HG02759 (cell line): ENCODE measurements at regions not wholly inside any gene's neighbourhood (a gene's known extent, or its start where the extent isn't known, plus 50 kb on each side); places are given as distances from the start of the nearest gene placed in this dataset.
"Not testable (repeated sequence)": the region's sequence is repeated elsewhere in the genome, so short reads cannot be mapped to it uniquely, and the experiment has no call there.

Experiments used
- ATAC-seq: cut with Tn5 transposase; IDR thresholded peaks from one replicate; pipeline ENCODE4 v1.9.1; 2021; ENCODE audit warnings: mild to moderate bottlenecking, moderate library complexity; ENCODE audit not compliant: unreplicated experiment

DNA sequence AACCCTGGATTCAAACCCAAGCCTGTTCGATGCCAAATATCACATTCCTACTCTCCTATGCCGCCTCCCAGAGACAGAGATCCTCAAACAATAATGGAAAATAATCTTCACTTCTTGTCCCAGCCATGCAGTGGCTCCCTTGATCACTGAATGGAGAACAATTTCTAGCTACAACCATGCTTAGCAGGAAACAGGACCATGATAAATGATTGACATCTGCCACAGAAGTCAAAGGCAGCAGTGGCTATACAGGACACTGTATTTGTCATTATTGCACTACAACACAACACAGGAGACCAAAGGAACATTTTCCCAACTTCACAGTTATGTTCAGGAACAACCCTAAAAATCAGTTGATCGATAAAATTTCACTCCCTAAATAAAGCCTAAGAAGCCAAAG lies 243.3 kb upstream of the SLC7A11 start:
- ATAC-seq: no peak

DNA sequence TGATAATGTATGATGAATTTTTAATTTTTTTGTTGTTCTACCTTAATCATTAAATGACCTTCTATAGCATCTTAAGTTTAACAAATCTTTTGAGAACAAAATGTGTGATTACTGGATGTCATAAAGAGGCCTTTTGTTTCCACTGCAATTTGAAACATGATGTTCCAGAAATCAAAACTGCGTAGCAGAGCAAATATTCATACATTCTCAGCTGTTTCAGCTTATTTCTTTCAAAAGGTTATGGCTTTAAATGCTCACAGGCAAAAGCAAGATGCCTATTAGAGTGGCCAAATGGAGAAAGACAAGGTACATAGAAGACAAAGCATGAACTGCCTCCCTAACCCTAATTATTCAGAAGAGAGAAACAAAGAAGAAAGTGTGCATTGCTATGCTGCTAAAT lies 233.0 kb upstream of the SLC7A11 start:
- ATAC-seq: no peak

DNA sequence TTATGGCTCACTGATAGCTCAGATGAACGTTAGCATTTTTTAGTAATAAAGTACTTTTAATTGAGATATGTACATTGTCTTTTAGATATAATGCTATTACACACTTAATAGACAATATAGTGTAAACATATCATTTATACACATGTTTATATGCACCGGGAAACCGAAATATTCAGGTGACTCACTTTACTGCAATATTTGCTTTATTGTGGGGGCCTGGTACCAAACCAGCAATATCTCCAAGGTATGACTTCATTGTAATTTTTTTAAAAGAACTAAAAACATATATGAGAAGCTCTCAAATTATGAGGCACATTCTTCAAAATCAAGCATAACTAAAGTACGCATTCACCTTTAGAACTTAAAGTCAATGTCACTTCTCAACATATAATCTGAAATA lies 231.2 kb upstream of the SLC7A11 start:
- no peak for ATAC-seq

DNA sequence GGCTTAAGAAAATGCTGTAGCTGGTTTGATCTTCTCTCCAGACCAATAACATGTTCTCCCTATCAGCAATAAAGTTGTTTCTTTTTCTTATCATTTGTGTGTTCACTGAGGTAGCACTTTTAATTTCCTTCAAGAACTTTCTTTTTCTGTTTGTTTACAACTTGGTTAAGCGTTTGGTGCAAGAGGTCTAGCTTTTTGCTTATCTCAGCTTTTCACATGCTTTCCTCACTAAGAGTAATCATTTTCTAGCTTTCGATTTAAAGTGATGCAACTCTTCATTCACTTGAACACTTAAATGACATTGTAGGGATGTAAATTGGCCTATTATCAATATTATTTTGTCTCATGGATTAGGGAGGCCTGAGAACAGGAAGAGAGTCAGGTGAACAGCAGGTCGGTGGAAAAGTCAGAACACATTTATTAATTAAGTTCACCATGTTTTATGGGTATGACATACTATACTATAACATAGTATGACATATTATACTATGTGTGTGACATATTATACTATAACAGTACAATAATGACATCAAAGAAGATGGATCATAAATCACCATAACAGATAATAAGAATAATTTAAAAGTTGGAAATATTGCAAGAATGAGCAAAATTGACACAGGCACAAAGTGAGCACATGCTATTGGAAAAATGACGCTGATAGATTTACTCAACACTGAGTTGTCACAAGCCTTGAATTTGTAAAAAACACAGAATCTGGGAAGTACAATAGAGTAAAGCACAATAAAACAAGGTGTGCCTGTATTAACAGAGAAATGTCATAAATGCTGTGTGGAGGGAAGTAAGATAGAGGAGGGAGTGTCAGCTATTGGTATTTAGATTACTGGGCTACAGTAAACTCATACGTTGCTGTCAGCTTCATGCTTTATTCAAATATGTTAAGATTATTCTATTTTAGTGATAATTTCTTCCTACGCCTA lies 218.6 kb upstream of the SLC7A11 start:
- no peak for ATAC-seq

DNA sequence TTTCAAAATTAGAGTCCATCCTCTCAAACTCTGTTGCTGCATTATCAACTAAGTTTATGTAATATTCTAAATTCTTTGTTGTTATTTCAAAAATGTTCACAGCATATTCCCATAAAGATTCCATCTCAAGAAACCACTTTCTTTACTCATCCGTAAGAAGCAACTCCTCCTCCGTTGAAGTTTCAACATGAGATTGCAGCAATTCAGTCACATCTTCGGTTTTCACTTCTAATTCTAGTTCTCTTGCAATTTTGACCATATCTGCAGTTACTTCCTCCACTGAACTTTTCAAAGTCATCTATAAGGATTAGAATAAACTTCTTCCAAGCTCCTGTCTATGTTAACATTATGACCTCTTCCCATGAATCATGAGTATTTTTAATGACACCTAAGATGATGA lies 216.6 kb upstream of the SLC7A11 start:
- ATAC-seq: no peak

DNA sequence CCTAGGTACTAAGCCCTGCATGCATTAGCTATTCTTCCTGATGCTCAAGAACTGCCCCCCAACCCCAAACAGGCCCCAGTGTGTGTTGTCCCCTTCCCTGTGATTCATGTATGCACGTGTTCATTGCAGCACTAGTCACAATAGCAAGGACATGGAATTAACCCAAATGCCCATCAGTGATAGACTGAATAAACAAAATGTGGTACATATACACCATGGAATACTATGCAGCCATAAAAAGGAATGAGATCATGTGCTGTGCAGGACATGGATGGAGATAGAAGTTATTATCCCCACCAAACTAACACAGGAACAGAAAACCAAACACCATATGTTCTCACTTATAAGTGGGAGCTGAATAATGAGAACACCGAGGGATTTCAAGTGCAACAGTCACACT lies 214.2 kb upstream of the SLC7A11 start:
- ATAC-seq: not testable (repeated sequence)

DNA sequence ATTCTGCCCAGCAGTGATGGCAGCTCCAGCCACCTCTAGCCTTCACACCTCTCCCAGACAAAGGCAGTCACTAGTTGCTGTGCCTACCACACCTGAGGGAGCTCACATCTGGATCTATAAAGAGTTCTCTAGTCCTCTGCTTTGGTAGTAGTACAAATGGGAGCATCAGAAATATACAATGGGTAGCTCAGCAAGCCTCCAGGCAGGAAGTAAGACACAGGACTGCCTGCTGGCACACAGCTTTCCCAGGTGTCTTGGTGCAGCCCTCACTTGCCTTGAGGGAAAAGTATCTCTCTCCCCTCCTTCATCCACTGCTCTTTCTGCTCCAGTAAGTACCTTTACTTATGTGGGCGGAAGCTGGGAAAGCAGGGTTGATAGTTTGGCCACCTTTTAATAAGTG lies 212.9 kb upstream of the SLC7A11 start:
- ATAC-seq: no peak

DNA sequence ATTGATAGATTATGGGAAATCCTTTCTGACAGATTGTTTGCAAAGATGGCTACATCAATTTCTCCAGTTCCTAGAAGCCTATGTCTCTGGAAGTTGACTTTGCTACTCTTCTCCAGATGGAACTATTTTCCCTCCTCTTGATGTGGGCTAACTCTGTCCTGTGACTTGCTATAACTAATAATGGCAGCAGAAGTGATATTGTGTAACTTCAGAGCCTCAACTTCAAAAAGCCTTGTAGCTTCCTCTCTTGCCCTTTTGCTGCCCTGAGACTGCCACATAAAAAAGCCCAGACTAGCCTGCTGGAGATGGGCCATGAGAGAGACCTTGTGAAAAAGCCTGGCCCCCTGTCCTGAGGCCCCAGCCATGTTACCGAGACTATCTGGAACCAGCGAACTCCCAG lies 210.7 kb upstream of the SLC7A11 start:
- ATAC-seq: no peak

DNA sequence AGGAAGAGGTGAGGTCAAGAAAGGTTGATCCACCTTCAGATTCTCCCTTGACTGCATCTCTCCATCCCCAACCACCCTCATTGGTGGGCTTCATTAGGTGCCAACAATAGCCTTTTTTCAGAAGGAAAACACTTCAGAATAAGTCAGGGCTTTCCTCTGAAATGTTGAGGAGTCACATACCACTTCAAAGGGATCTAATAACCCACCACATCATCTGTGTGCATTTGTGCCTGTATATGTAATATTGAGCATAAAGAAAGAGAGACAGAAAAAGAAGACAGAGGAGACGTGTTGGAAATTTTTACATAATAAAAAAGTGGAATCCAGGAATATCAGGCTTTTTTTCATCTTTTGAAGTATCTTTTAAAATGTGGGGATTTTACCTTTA lies 209.1 kb upstream of the SLC7A11 start:
- no peak for ATAC-seq

DNA sequence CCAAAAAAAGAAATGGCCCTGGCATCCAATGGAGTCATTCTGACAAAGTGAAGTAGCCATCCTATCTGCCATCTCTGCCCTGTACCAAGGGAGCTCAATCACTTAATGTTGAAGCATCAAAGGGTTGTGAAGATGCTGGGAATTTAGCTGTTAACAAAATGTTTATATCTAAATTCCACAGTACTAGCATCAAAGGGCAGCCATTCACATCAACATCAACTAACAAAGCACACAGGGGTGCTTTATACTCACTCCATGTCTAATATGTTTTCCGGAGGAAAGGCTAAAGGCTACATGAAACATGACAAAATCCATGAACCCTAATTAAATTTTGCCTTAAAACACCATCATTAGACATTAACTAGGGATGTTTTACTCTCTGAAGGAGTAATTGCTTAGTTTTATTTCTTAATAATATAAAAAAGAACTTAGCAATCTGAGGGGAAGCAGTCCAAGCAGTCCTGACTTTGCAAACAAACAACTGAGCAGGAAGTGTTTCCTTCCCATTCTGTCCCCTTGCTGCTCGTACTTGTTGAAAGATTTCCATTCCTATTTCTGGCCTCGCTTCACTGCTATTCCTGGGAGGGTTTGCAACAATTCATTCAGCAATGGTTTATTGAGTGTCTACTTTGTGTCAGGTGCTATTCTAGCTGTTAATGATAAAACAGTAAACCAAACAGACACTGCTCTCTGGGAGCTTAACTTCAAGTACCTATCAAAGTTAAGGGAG lies 208.6 kb upstream of the SLC7A11 start:
- ATAC-seq: no peak

DNA sequence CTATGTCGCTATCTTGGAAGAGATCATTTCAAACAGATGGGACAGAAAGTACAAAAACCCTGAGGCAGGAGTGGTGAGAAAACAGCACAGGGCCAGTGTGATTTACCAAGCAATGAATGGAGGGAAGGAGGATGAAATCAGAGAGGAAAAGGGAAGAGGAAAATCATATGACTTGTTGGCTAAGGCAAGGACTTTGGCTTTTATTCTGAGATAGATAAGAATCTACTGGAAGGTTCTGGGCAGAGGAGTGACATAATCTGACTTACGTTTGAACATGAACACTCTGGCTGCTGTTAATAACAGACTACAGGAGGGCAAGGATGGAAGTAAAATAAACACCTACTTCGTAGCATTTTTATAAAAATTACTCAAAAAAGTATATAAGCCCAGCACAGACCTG lies 207.8 kb upstream of the SLC7A11 start:
- ATAC-seq: no peak

DNA sequence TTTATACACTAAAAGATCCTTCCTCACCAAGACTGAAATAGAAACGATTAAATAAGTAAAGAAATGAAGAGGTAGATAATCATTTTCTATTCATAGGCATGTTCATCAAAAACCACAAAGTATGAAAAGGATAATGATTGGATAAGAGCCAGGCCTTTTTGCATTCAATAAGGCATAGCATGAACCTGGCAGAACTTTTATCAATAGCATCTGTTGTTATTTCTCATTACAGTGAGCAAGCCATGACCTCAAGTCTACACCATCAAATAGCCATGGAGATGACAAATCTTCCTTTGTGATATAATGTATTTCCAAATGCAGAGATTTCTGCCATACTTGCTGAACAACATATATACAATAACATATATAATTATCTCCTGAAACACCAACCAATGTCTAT lies 206.0 kb upstream of the SLC7A11 start:
- no peak for ATAC-seq

DNA sequence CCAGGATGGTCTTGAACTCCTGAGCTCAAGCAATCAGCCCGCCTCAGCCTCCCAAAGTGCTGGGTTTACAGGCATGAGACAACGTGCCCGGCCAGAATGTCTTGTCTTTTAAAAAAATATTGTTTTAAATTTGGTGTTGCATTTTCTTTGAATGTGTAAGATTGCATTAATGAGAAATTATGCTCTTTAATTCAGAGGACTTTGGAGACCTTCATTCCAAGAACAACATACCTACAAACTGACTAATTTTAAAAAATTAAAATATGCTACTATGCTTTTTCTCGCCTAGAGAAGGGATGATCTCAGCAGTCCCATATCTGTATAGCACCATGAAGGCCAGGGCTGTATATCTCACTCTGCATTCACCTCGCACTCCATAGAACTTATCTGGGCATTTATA lies 204.3 kb upstream of the SLC7A11 start:
- no peak for ATAC-seq

DNA sequence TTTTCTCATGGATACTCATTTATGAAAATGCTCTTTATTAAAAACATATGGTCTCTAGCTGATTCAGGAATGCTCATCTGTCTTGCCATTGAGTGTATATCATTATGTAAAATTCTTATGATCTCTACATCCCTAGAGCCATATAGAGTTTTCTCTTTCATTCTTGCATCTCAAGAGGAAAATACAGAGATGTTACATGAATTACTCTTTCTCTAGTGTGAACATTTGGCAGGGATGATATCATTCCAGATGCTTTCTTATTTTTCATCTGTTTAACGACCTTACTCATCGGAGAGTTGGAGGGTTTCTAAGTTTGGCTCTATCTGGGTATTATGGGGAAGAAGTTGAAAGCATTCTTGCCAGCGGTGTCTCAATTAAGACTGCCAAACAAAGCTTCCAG lies 202.9 kb upstream of the SLC7A11 start:
- no peak for ATAC-seq

DNA sequence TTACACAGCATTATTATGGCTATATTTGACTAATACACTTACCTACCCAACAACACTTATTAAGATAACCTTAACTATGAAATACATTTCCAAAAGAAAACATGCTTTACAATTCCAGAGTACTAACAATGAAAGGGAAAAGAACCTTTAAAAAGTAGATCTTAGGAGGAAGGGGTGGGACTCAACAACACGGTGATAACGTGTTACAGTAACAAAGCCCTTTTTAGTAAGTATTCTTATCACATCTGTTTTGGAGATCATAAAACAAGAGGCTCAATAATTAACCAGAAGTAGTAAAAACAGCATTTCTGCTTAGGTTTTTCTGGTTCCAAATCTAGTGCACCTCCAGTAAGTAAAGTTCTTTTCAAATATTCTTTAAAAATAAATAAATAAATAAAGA lies 202.1 kb upstream of the SLC7A11 start:
- ATAC-seq: no peak

DNA sequence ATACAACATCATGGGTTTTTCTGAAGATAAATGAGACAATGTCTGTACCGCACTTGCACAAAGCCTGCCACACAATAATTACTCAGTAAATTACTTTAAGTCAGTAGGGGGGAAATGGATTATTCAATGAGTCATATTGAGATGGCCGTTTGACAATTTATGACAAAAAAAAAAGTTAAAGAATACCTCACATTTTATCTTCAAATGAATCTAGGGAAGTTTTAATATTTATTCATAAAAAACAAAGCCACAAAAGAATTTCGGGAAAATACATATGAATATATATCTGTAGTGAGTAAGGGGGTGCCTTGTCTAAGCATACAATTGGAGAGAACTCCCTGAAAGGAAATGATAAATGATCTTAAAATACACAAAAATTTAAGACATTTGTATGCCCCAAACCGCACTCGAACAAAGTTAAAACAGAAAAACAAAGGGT lies 197.0 kb upstream of the SLC7A11 start:
- no peak for ATAC-seq

DNA sequence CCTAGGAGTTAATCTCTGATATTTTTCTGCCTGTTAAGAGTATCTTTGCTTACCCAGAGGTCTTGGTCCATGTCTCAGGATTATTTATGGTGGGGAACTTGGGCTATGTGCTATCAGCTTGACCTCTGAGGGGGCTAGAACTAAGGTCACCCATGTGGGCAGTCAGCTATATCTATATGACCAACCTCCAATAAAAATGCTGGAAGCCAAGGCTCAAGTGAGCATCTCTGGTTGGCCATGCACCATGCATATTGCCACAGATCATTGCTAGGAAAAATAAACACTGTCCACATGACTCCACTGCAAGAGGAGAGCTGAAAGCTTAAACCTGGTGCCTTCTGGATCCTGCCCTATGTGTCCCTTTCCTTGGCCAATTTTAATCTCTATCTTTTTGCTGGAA lies 196.5 kb upstream of the SLC7A11 start:
- ATAC-seq: no peak

DNA sequence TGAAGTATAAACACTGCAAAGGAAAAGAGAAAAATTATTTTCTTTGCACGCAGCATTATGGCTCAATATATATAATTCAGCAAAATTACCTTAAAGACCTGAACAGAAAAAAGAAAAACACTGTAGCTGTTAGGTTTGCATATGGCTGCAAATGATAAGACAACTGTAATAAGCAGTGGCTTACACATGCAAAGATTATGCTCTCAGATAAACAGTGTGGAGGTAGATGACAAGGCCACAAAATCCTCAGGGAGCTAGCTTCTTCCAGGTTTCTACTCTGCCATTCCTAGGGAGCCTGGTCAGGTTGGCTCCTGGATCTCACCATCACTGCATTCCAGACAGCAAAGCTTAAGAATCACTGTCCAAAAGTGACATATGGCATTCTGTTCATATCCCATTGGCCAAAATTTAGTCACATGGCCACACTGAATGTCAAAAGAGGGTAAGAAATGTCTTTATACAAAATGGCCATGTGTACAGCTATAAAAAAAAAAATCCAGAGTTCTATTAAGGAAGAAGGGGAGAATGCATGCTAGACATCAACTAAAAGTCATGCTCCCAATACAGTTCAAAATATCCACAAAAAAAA lies 195.2 kb upstream of the SLC7A11 start:
- ATAC-seq: no peak

DNA sequence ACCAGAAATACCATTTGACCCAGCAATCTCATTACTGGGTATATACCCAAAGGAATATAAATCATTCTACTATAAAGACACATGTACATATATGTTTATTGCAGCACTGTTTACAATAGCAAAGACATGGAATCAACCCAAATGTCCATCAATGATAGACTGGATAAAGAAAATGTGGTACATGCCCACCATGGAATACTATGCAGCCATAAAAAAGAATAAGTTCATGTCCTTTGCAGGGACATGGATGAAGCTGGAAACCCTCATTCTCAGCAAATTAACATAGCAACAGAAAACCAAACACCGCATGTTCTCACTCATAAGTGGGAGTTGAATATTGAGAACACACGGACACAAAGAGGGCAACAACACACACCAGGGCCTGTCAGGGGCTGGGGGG lies 193.6 kb upstream of the SLC7A11 start:
- not testable (repeated sequence) for ATAC-seq

DNA sequence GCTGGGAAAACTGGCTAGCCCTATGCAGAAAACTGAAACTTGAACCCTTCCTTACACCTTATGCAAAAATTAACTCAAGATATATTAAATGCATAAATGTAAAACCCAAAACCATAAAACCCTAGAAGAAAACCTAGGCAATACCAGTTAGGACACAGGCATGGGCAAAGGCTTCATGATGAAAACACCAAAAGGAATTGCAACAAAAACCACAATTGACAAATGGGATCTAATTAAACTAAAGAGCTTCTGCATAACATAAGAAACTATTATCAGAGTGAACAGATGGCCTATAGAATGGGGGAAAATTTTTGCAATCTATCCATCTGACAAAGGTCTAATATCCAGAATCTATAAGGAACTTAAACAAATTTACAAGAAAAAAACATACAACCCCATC lies 192.9 kb upstream of the SLC7A11 start:
- ATAC-seq: not testable (repeated sequence)

DNA sequence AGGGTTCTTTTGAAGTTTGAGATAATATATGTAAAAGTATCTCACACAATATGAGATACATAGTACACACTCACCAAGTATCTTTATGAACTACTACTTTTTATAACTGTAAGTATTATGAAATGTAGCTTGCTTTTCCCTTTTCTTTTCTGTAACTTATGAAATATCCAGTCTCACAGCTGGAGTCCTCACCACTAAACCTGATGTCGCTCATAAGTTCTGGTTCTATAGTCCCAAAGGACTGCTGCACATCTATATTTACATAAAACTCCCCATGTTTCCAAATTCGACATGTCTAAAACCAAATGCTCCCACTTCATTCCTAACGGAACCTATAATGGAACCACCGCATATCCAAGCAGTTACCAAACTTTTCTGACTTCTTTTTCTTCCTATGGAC lies 186.5 kb upstream of the SLC7A11 start:
- ATAC-seq: no peak

DNA sequence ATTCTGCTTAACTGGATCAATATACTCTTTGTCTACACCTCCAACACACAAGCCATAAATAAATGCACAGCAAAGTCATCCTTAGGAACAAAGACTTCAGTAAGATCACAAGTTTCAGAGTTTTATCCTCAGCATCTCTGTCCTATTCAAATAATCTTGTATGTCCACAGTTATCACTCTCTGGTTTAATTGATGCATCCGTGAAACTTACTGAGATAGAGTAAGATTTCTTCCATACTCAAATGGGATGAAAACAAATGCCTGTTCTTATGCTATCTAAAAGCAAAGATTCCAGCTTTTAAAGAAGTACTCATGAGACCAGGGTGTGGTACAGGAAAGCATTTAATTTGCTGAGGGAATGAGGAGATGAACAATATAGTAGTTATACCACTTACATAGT lies 184.6 kb upstream of the SLC7A11 start:
- no peak for ATAC-seq
